ENCODE measurements at regions not wholly inside any gene's neighbourhood (a gene's known extent, or its start where the extent isn't known, plus 50 kb on each side); places are given as distances from the start of the nearest gene placed in this dataset.

GRCh38 chr2:150644298-150645067, 157.0 kb upstream of the RND3 start:
- TF ChIP-seq, protein P1, sequence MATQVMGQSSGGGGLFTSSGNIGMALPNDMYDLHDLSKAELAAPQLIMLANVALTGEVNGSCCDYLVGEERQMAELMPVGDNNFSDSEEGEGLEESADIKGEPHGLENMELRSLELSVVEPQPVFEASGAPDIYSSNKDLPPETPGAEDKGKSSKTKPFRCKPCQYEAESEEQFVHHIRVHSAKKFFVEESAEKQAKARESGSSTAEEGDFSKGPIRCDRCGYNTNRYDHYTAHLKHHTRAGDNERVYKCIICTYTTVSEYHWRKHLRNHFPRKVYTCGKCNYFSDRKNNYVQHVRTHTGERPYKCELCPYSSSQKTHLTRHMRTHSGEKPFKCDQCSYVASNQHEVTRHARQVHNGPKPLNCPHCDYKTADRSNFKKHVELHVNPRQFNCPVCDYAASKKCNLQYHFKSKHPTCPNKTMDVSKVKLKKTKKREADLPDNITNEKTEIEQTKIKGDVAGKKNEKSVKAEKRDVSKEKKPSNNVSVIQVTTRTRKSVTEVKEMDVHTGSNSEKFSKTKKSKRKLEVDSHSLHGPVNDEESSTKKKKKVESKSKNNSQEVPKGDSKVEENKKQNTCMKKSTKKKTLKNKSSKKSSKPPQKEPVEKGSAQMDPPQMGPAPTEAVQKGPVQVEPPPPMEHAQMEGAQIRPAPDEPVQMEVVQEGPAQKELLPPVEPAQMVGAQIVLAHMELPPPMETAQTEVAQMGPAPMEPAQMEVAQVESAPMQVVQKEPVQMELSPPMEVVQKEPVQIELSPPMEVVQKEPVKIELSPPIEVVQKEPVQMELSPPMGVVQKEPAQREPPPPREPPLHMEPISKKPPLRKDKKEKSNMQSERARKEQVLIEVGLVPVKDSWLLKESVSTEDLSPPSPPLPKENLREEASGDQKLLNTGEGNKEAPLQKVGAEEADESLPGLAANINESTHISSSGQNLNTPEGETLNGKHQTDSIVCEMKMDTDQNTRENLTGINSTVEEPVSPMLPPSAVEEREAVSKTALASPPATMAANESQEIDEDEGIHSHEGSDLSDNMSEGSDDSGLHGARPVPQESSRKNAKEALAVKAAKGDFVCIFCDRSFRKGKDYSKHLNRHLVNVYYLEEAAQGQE (IDR thresholded peaks at IDR 0.05; ENCODE audit: low read depth), result no peak
- TF ChIP-seq TAF1 (IDR thresholded peaks at IDR 0.05; ENCODE audit: low read depth) (no peak), CREB1 (IDR thresholded peaks at IDR 0.05; ENCODE audit: low read depth) (no peak), ZBTB7A (IDR thresholded peaks at IDR 0.05; ENCODE audit: low read depth) (no peak), TCF12 (IDR thresholded peaks at IDR 0.05; ENCODE audit: low read depth) (no peak), EGR1 (IDR thresholded peaks at IDR 0.05) (no peak), USF1 (IDR thresholded peaks at IDR 0.05) (no peak), YY1 (IDR thresholded peaks at IDR 0.05; ENCODE audit: low read depth) (no peak), CEBPB (IDR thresholded peaks at IDR 0.05) (no peak)
- TF ChIP-seq, protein P2, sequence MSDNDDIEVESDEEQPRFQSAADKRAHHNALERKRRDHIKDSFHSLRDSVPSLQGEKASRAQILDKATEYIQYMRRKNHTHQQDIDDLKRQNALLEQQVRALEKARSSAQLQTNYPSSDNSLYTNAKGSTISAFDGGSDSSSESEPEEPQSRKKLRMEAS (IDR thresholded peaks at IDR 0.05), result no peak

GRCh38 chr2:150643114-150643725, 155.8 kb upstream of the RND3 start:
- no peak for TF ChIP-seq EP300 (IDR thresholded peaks at IDR 0.05; ENCODE audit: borderline replicate concordance)
- no peak for TF ChIP-seq FOXM1 (IDR thresholded peaks at IDR 0.05; ENCODE audit: borderline replicate concordance, low read depth)
- no peak for TF ChIP-seq TAF1 (IDR thresholded peaks at IDR 0.05; ENCODE audit: low read depth)
- TF ChIP-seq NFIC (IDR thresholded peaks at IDR 0.05), result no peak

DNA sequence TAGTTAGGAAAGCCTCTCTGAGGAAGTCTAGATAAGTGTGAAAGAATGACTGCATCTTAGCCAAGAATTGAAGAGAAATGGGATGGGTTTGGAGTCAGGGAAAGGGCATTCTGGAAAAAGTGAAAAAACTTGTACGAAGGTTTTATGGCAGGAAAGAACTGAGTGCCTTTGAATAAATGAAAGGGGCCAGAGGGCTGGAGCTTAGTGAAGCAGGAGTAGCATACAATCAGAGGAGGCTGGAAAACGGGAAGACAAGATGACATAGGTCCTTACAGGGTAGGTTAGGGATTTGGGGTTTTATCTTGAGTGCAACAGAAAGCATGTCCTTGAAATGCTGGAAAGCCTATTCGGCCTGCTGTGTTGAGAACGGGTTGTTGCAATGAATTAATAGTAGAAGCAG, 152.6 kb upstream of the RND3 start:
- TF ChIP-seq YY1 (IDR thresholded peaks at IDR 0.05; ENCODE audit: low read depth) (no peak), EP300 (IDR thresholded peaks at IDR 0.05; ENCODE audit: borderline replicate concordance) (no peak), CREB1 (IDR thresholded peaks at IDR 0.05; ENCODE audit: low read depth) (no peak), USF1 (IDR thresholded peaks at IDR 0.05) (no peak), ZBTB7A (IDR thresholded peaks at IDR 0.05; ENCODE audit: low read depth) (no peak), TEAD4 (IDR thresholded peaks at IDR 0.05) (no peak), EGR1 (IDR thresholded peaks at IDR 0.05) (no peak), RAD21 (IDR thresholded peaks at IDR 0.05; ENCODE audit: low read depth) (no peak), TAF1 (IDR thresholded peaks at IDR 0.05; ENCODE audit: low read depth) (no peak)
- TF ChIP-seq, protein P2 (IDR thresholded peaks at IDR 0.05), result no peak
- TF ChIP-seq, protein P1 (IDR thresholded peaks at IDR 0.05; ENCODE audit: low read depth), result no peak

DNA sequence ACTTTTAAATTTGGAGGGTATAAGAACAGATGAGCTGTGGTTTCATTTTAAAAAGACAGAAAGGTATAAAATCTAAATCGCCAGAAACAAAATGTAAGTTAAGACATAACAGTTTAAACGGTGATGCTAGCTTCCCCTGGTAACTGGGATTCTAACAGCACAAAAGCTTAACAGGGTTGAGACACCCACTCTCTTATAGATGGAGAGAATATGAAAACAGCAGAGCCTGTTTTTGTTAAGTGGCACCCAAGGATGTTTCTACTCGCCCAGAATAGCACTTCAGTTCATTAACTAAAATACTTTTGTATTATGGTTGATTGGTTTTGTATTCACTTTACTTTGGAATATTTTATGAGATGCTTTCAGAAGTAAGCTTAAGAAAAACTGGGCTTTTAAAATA, 151.9 kb upstream of the RND3 start:
- TF ChIP-seq EP300 (IDR thresholded peaks at IDR 0.05; ENCODE audit: borderline replicate concordance) (no peak), TCF12 (IDR thresholded peaks at IDR 0.05; ENCODE audit: low read depth) (no peak), CEBPB (IDR thresholded peaks at IDR 0.05) (no peak), CREB1 (IDR thresholded peaks at IDR 0.05; ENCODE audit: low read depth) (no peak)

- no peak for TF ChIP-seq CEBPB (IDR thresholded peaks at IDR 0.05)
- TF ChIP-seq EGR1 (IDR thresholded peaks at IDR 0.05), result no peak
- no peak for TF ChIP-seq TCF12 (IDR thresholded peaks at IDR 0.05; ENCODE audit: low read depth)
- TF ChIP-seq, protein P1 (IDR thresholded peaks at IDR 0.05; ENCODE audit: low read depth), result no peak
- TF ChIP-seq, protein P2 (IDR thresholded peaks at IDR 0.05), result no peak
- no peak for TF ChIP-seq USF1 (IDR thresholded peaks at IDR 0.05)
- TF ChIP-seq TAF1 (IDR thresholded peaks at IDR 0.05; ENCODE audit: low read depth), result no peak
- TF ChIP-seq FOXM1 (IDR thresholded peaks at IDR 0.05; ENCODE audit: borderline replicate concordance, low read depth), result no peak
- TF ChIP-seq EP300 (IDR thresholded peaks at IDR 0.05; ENCODE audit: borderline replicate concordance), result no peak
- TF ChIP-seq RAD21 (IDR thresholded peaks at IDR 0.05; ENCODE audit: low read depth), result no peak
- TF ChIP-seq ZBTB7A (IDR thresholded peaks at IDR 0.05; ENCODE audit: low read depth), result no peak
- TF ChIP-seq TEAD4 (IDR thresholded peaks at IDR 0.05), result no peak
- TF ChIP-seq CREB1 (IDR thresholded peaks at IDR 0.05; ENCODE audit: low read depth), result no peak
- TF ChIP-seq YY1 (IDR thresholded peaks at IDR 0.05; ENCODE audit: low read depth), result no peak
- no peak for TF ChIP-seq NFIC (IDR thresholded peaks at IDR 0.05)
Observed at GRCh38 chr2:150631236-150631821, 143.9 kb upstream of the RND3 start.
